GM18858 (cell line): ENCODE measurements at regions not wholly inside any gene's neighbourhood (a gene's known extent, or its start where the extent isn't known, plus 50 kb on each side); places are given as distances from the start of the nearest gene placed in this dataset.

Experiments used
- ATAC-seq: cut with Tn5 transposase; IDR thresholded peaks from one replicate; pipeline ENCODE4 v1.9.1; 2021; ENCODE audit not compliant: unreplicated experiment

GRCh38 chr17:14918540-14918939 lies 346.6 kb downstream of the PMP22 start:
- no peak for ATAC-seq

GRCh38 chr17:14910916-14911315 lies 354.2 kb downstream of the PMP22 start:
- no peak for ATAC-seq

- ATAC-seq = no peak
These were observed 360.7 kb downstream of the PMP22 start for GRCh38 chr17:14904386-14904785.

- no peak for ATAC-seq
These were observed 361.3 kb downstream of the PMP22 start for GRCh38 chr17:14903854-14904253.

GRCh38 chr17:14902803-14903202 lies 362.3 kb downstream of the PMP22 start:
- ATAC-seq = no peak

- no peak for ATAC-seq
These were observed 362.8 kb downstream of the PMP22 start for GRCh38 chr17:14902297-14902696.

- no peak for ATAC-seq
These were observed 363.8 kb downstream of the PMP22 start for GRCh38 chr17:14901376-14901775.

GRCh38 chr17:14886200-14886739 lies 378.9 kb downstream of the PMP22 start:
- no peak for ATAC-seq

- ATAC-seq = no peak
These were observed 383.0 kb downstream of the PMP22 start for GRCh38 chr17:14882131-14882530.

GRCh38 chr17:14875557-14876412 lies 389.3 kb downstream of the PMP22 start:
- ATAC-seq = no peak

- ATAC-seq = no peak
These were observed 391.1 kb downstream of the PMP22 start for GRCh38 chr17:14873996-14874395.

GRCh38 chr17:14873540-14873939 lies 391.6 kb downstream of the PMP22 start:
- no peak for ATAC-seq

GRCh38 chr17:14871921-14872320 lies 393.2 kb downstream of the PMP22 start:
- ATAC-seq = no peak

- ATAC-seq = no peak
These were observed 398.9 kb downstream of the PMP22 start for GRCh38 chr17:14866266-14866665.

GRCh38 chr17:14864127-14864526 lies 401.0 kb downstream of the PMP22 start:
- no peak for ATAC-seq

GRCh38 chr17:14859542-14859941 lies 405.6 kb downstream of the PMP22 start:
- no peak for ATAC-seq

- ATAC-seq = no peak
These were observed 408.9 kb downstream of the PMP22 start for GRCh38 chr17:14856176-14856575.

- ATAC-seq = no peak
These were observed 410.4 kb downstream of the PMP22 start for GRCh38 chr17:14854691-14855090.

GRCh38 chr17:14845591-14846281 lies 419.4 kb downstream of the PMP22 start:
- no peak for ATAC-seq

GRCh38 chr17:14843086-14843795 lies 421.9 kb downstream of the PMP22 start:
- no peak for ATAC-seq

- no peak for ATAC-seq
These were observed 424.4 kb downstream of the PMP22 start for GRCh38 chr17:14840616-14841231.
